ENCODE measurements at regions not wholly inside any gene's neighbourhood (a gene's known extent, or its start where the extent isn't known, plus 50 kb on each side); places are given as distances from the start of the nearest gene placed in this dataset.

DNA sequence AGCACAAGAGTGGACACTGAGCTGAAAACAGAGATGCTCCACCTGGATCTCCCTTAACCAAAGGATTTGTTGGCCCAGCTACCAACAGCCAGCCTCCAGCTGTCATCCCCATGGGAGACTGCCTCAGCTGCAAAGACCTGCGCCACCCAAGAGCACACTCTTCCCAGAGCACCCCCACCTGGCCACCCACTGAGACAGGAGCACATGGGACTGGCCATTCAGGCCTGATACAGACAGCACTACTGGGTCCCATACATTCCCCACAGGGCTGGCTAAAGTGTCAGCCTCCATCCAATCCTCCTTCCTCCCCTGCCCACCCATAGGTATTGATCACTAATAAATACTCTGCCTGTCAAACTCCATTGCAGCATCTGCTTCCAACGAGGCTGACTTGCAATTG, 241.5 kb downstream of the BCL11B start:
- Histone ChIP-seq H3K4me3 (ENCODE audit: insufficient read depth, low read depth, low read length) (no peak overlapping the region), H3K9me1 (ENCODE audit: insufficient read depth, low read length) (no peaks in the 10 kb centered on the region), H2BK120ac (ENCODE audit: low read depth, low read length) (no peak overlapping the region), H4K20me1 (ENCODE audit: insufficient read depth, low read length) (no peaks in the 10 kb centered on the region), H2BK5ac (ENCODE audit: low read depth, low read length, poor library complexity, severe bottlenecking) (no peak overlapping the region), H3K14ac (replicated peaks; ENCODE audit: low read depth, low read length) (no peak overlapping the region), H3K18ac (ENCODE audit: low read depth, low read length) (no peak overlapping the region), H4K91ac (ENCODE audit: insufficient read depth, low read depth, low read length) (no peak overlapping the region), H2AK9ac (replicated peaks; ENCODE audit: low read depth, low read length, poor library complexity) (no peak overlapping the region), H3K36me3 (ENCODE audit: control insufficient read depth, insufficient read depth, low read length) (no peaks in the 10 kb centered on the region), H3K9me3 (ENCODE audit: control insufficient read depth, insufficient read depth, low read length) (peaks cover 42% of the 10 kb centered on the region), H3K9ac (ENCODE audit: low read depth, low read length) (no peak overlapping the region), H3K4me2 (ENCODE audit: low read depth, low read length) (no peak overlapping the region), H4K8ac (ENCODE audit: low read depth in 2 of 2, low read length in 2 of 2) (no peak overlapping the region), H3K4me1 (ENCODE audit: control insufficient read depth, insufficient read depth, low read length) (no peaks in the 10 kb centered on the region), H3K79me1 (ENCODE audit: low read depth in 1 of 2, low read length in 2 of 2) (no peaks in the 10 kb centered on the region), H4K5ac (ENCODE audit: low read depth, low read length) (no peak overlapping the region), H2AK5ac (ENCODE audit: low read depth, low read length) (no peak overlapping the region), H3K27ac (ENCODE audit: insufficient read depth, low read length) (no peak overlapping the region), H2BK15ac (ENCODE audit: low read depth, low read length) (no peak overlapping the region), H2BK20ac (ENCODE audit: low read depth, low read length) (no peak overlapping the region), H3K4ac (ENCODE audit: low read depth, low read length) (no peak overlapping the region), H3K27me3 (ENCODE audit: control insufficient read depth, insufficient read depth, low read length) (no peaks in the 10 kb centered on the region), H2AFZ (replicated peaks; ENCODE audit: low read length, poor library complexity) (no peak overlapping the region), H3K23ac (ENCODE audit: low read depth, low read length) (no peak overlapping the region), H3K56ac (ENCODE audit: extremely low read depth, insufficient read depth, low read length) (no peak overlapping the region)
- intact Hi-C loops (cut with micrococcal nuclease) (no loop called here), dilution Hi-C loops (cut with HindIII; ENCODE audit: low sequenced_read_pairs, unreplicated experiment) (no loop called here), in situ Hi-C loops (cut with MboI; ENCODE audit: low sequenced_read_pairs) (no loop called here)
- CTCF ChIA-PET: no interaction called here
- ATAC-seq (ENCODE audit: low read depth) (no peak), DNase-seq (no peak)
- no TSS peak for BruUV-seq (replicated peaks)
- WGBS, 2 experiments (ENCODE audit: extremely low coverage in 2 of 2, insufficient read length in 1 of 2): 56% methylated on average over 1 of the region's 2 CpGs; no CpG with 5 or more reads in 1 of the 2 experiments
- POLR2A ChIA-PET (ENCODE audit: unreplicated experiment): no interaction called here
- TF ChIP-seq FOS (IDR thresholded peaks at IDR 0.05; ENCODE audit: low read depth, low read length): no peak
- TF ChIP-seq CEBPB (IDR thresholded peaks at IDR 0.05; ENCODE audit: low read depth, low read length): no peak
- TF ChIP-seq, protein P1, sequence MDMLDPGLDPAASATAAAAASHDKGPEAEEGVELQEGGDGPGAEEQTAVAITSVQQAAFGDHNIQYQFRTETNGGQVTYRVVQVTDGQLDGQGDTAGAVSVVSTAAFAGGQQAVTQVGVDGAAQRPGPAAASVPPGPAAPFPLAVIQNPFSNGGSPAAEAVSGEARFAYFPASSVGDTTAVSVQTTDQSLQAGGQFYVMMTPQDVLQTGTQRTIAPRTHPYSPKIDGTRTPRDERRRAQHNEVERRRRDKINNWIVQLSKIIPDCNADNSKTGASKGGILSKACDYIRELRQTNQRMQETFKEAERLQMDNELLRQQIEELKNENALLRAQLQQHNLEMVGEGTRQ (IDR thresholded peaks at IDR 0.05; ENCODE audit: low read depth, low read length): no peak
- no peak for TF ChIP-seq MXI1 (IDR thresholded peaks at IDR 0.05; ENCODE audit: borderline replicate concordance, low read depth, low read length)
- TF ChIP-seq BHLHE40 (IDR thresholded peaks at IDR 0.05; ENCODE audit: low read depth, low read length): no peak
- TF ChIP-seq POLR2A (IDR thresholded peaks at IDR 0.05; ENCODE audit: low read depth, low read length): no peak
- no peak for TF ChIP-seq RFX5 (IDR thresholded peaks at IDR 0.05; ENCODE audit: low read depth, low read length)

Data from IMR-90 (cell line).